ENCODE measurements at regions not wholly inside any gene's neighbourhood (a gene's known extent, or its start where the extent isn't known, plus 50 kb on each side); places are given as distances from the start of the nearest gene placed in this dataset.

DNA sequence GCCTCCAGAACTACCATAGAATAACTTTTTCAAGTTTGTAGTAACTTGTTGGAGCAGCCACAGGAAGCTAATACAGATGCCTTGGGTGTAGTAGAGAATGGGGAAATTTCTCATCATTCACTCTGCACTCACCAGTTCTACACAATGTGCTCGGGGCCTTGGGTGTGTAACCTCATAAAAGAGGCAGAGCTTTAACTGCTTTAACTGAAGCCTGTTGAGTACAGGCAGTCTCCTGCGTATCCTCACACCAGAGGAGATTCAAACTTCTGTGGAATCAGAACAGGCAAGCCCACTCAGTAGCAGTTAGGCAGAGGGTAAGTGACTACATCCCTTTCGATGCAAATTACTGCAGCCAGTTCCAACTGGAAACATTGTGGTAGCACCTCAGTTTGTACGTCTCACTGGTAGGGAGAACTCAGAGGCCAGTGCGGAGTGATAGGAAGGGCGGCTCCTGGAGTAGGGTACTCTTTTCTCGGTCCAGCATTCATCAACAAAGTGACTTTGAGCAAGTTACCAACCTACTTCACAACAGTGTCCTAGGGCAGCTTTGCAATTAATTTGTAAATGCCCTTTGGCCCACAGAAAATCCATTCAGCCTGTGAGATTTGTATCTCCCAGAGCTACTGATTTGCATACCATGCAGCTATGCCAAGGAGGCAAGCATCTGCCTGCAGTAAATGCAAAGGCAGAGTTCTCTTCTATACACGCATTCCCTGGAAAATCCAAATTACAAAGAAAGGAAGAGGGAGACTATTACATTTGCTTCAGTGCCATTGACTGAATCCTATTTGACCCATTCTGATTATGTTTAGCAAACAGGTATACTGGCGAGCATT, 904.3 kb downstream of the DIAPH3 start:
- Histone ChIP-seq H3K4me2 (no peak overlapping the region), H3K27ac (no peak overlapping the region), H2AFZ (no peak overlapping the region), H3K36me3 (replicated peaks; ENCODE audit: insufficient read depth, low read depth) (no peaks in the 10 kb centered on the region), H3K9me2 (replicated peaks; ENCODE audit: insufficient read depth) (no peaks in the 10 kb centered on the region), H4K20me1 (ENCODE audit: insufficient read depth, poor library complexity, severe bottlenecking) (no peaks in the 10 kb centered on the region), H3K9me3 (ENCODE audit: low read depth) (no peaks in the 10 kb centered on the region), H3K27me3 (no peaks in the 10 kb centered on the region), H3K79me2 (no peaks in the 10 kb centered on the region), H3K4me1 (ENCODE audit: insufficient read depth) (no peaks in the 10 kb centered on the region), H3K4me3 (no peak overlapping the region)
- 87% methylated on average over 9 of the region's 9 CpGs for WGBS (ENCODE audit: low lambda C conversion rate, missing lambda C conversion rate)
- TF ChIP-seq, protein P1, sequence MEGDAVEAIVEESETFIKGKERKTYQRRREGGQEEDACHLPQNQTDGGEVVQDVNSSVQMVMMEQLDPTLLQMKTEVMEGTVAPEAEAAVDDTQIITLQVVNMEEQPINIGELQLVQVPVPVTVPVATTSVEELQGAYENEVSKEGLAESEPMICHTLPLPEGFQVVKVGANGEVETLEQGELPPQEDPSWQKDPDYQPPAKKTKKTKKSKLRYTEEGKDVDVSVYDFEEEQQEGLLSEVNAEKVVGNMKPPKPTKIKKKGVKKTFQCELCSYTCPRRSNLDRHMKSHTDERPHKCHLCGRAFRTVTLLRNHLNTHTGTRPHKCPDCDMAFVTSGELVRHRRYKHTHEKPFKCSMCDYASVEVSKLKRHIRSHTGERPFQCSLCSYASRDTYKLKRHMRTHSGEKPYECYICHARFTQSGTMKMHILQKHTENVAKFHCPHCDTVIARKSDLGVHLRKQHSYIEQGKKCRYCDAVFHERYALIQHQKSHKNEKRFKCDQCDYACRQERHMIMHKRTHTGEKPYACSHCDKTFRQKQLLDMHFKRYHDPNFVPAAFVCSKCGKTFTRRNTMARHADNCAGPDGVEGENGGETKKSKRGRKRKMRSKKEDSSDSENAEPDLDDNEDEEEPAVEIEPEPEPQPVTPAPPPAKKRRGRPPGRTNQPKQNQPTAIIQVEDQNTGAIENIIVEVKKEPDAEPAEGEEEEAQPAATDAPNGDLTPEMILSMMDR (IDR thresholded peaks at IDR 0.05; ENCODE audit: poor library complexity), result no peak
- no peak for TF ChIP-seq EZH2phosphoT487 (IDR thresholded peaks at IDR 0.05; ENCODE audit: low read depth, severe bottlenecking, unreplicated experiment)
- no peak for TF ChIP-seq EZH2 (IDR thresholded peaks at IDR 0.05; ENCODE audit: borderline replicate concordance)
- DNase-seq (ENCODE audit: low spot score), result no peak

DNA sequence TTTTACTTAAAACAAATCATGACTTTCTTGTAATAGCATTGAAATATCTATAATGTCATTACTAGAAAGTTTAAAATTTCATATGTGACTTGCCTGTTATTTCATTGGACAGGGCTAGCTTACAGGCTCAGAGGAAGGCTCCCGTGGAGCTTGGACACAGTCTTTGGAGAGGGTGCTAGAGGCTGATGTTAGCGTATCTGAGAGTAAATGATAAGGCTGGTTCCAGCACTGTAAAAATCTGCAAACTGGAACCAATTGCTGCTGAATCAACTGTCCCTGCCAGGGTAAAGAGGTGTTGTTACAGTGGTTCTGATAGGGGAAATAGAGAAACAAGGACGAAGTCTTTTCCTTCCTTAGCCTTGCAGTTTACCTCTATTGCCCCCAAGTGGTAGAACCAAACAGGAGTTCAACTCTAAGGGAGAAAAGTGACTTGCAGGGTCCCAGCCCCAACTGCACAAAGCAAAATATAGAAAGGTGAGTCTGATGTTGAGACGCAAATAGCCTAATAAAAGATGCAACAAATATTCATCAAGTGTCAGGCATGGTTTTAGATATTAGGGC, 901.7 kb downstream of the DIAPH3 start:
- 61% methylated on average over 4 of the region's 4 CpGs for WGBS (ENCODE audit: low lambda C conversion rate, missing lambda C conversion rate)

DNA sequence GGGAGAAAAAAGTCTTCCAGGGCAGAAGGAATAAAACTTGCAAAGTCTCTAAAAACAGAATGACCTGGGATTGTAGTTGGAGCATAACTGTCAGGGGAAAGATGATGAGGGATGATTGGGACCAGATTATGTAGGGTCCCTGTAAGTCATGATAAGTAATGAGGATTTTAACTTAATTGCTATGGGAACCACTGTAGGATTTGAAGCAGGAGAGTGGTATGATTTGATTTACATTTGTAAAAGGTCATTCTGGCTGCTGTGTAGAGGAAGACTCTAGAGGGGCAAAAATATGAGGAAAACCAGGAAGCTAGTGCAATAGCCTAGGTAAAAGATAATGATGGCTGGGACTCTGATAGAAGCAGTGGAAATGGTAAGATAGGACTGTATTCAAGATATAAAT, 900.2 kb downstream of the DIAPH3 start:
- Histone ChIP-seq H3K27ac (no peak overlapping the region), H3K4me2 (no peak overlapping the region), H3K9me3 (ENCODE audit: low read depth) (no peaks in the 10 kb centered on the region), H3K4me1 (ENCODE audit: insufficient read depth) (no peaks in the 10 kb centered on the region), H3K9me2 (replicated peaks; ENCODE audit: insufficient read depth) (no peaks in the 10 kb centered on the region), H3K27me3 (no peaks in the 10 kb centered on the region), H4K20me1 (ENCODE audit: insufficient read depth, poor library complexity, severe bottlenecking) (no peaks in the 10 kb centered on the region), H3K4me3 (no peak overlapping the region), H2AFZ (no peak overlapping the region), H3K36me3 (replicated peaks; ENCODE audit: insufficient read depth, low read depth) (no peaks in the 10 kb centered on the region), H3K79me2 (no peaks in the 10 kb centered on the region)
- no peak for TF ChIP-seq EZH2 (IDR thresholded peaks at IDR 0.05; ENCODE audit: borderline replicate concordance)
- TF ChIP-seq EZH2phosphoT487 (IDR thresholded peaks at IDR 0.05; ENCODE audit: low read depth, severe bottlenecking, unreplicated experiment), result no peak
- TF ChIP-seq, protein P1 (IDR thresholded peaks at IDR 0.05; ENCODE audit: poor library complexity), result no peak
- no peak for DNase-seq (ENCODE audit: low spot score)

More for the DNA sequence above, 901.7 kb downstream of the DIAPH3 start:
- Histone ChIP-seq H2AFZ (no peak overlapping the region), H3K27me3 (no peaks in the 10 kb centered on the region), H3K4me1 (ENCODE audit: insufficient read depth) (no peaks in the 10 kb centered on the region), H3K9me2 (replicated peaks; ENCODE audit: insufficient read depth) (no peaks in the 10 kb centered on the region), H3K79me2 (no peaks in the 10 kb centered on the region), H3K4me2 (no peak overlapping the region), H3K9me3 (ENCODE audit: low read depth) (no peaks in the 10 kb centered on the region), H3K27ac (no peak overlapping the region), H3K36me3 (replicated peaks; ENCODE audit: insufficient read depth, low read depth) (no peaks in the 10 kb centered on the region), H4K20me1 (ENCODE audit: insufficient read depth, poor library complexity, severe bottlenecking) (no peaks in the 10 kb centered on the region), H3K4me3 (no peak overlapping the region)
- peak; percentile 18 for DNase-seq (ENCODE audit: low spot score)
- TF ChIP-seq EZH2 (IDR thresholded peaks at IDR 0.05; ENCODE audit: borderline replicate concordance), result no peak
- TF ChIP-seq, protein P1 (IDR thresholded peaks at IDR 0.05; ENCODE audit: poor library complexity), result peak; percentile 47

Measured in hepatocyte (in vitro differentiated cells).